ENCODE measurements at regions not wholly inside any gene's neighbourhood (a gene's known extent, or its start where the extent isn't known, plus 50 kb on each side); places are given as distances from the start of the nearest gene placed in this dataset.

- no peak for DNase-seq
These were observed 277.3 kb downstream of the DMRT2 start for GRCh38 chr9:1327467-1327866.

GRCh38 chr9:1328341-1328740, 278.2 kb downstream of the DMRT2 start:
- no peak for DNase-seq

GRCh38 chr9:1331546-1332038, 281.4 kb downstream of the DMRT2 start:
- no peak for DNase-seq

GRCh38 chr9:1332156-1332555, 282.0 kb downstream of the DMRT2 start:
- no peak for DNase-seq

- no peak for DNase-seq
These were observed 285.0 kb downstream of the DMRT2 start for GRCh38 chr9:1335174-1335573.

GRCh38 chr9:1337169-1337568, 287.0 kb downstream of the DMRT2 start:
- DNase-seq: no peak

- no peak for DNase-seq
These were observed 290.2 kb downstream of the DMRT2 start for GRCh38 chr9:1340390-1340789.

- no peak for DNase-seq
These were observed 303.1 kb downstream of the DMRT2 start for GRCh38 chr9:1353291-1353690.

- no peak for DNase-seq
These were observed 303.9 kb downstream of the DMRT2 start for GRCh38 chr9:1354086-1354485.

- DNase-seq: no peak
These were observed 304.4 kb downstream of the DMRT2 start for GRCh38 chr9:1354606-1355005.

- DNase-seq: no peak
These were observed 305.5 kb downstream of the DMRT2 start for GRCh38 chr9:1355656-1356055.

- no peak for DNase-seq
These were observed 312.7 kb downstream of the DMRT2 start for GRCh38 chr9:1362845-1363244.

- no peak for DNase-seq
These were observed 316.1 kb downstream of the DMRT2 start for GRCh38 chr9:1366276-1366675.

GRCh38 chr9:1369297-1369696, 319.1 kb downstream of the DMRT2 start:
- DNase-seq: no peak

GRCh38 chr9:1373445-1373844, 323.3 kb downstream of the DMRT2 start:
- no peak for DNase-seq

- DNase-seq: no peak
These were observed 333.8 kb downstream of the DMRT2 start for GRCh38 chr9:1383899-1384455.

- DNase-seq: no peak
These were observed 334.7 kb downstream of the DMRT2 start for GRCh38 chr9:1384816-1385215.

- no peak for DNase-seq
These were observed 336.3 kb downstream of the DMRT2 start for GRCh38 chr9:1386420-1386819.

- DNase-seq: no peak
These were observed 338.1 kb downstream of the DMRT2 start for GRCh38 chr9:1388216-1388615.

- peak in 4 of 51 donors; percentile 1 to 7 (median 2) for DNase-seq
These were observed 350.8 kb downstream of the DMRT2 start for GRCh38 chr9:1400983-1401382.

- no peak for DNase-seq
These were observed 354.8 kb downstream of the DMRT2 start for GRCh38 chr9:1404940-1405339.

GRCh38 chr9:1411826-1412225, 361.7 kb downstream of the DMRT2 start:
- no peak for DNase-seq

- DNase-seq: no peak
These were observed 364.6 kb downstream of the DMRT2 start for GRCh38 chr9:1414711-1415131.

GRCh38 chr9:1415146-1415545, 365.0 kb downstream of the DMRT2 start:
- DNase-seq: no peak

All from hypothalamus (tissue), 51 donors.